ENCODE measurements at regions not wholly inside any gene's neighbourhood (a gene's known extent, or its start where the extent isn't known, plus 50 kb on each side); places are given as distances from the start of the nearest gene placed in this dataset.
A peak's percentile ranks its signal among the peaks of the same experiment; 100 is the strongest.

- ChIA-PET CTCF (interaction anchor here (0.7 to 1.1 kb wide), 2 partner anchors 171 to 235 kb away, joined by 3 read pairs; no protein-coding TSS in a partner anchor), SMC1A (ENCODE audit: uncharacterized antibody, unreplicated experiment) (interaction anchor here (0.7 to 2.4 kb wide), 10 partner anchors 9 to 952 kb away, joined by 3 to 12 read pairs (median 4); no protein-coding TSS in a partner anchor), RAD21 (ENCODE audit: unreplicated experiment) (interaction anchor here (0.6 kb wide), 1 partner anchor 15 kb away, joined by 4 read pairs; no protein-coding TSS in a partner anchor), POLR2A (interaction anchor here (0.6 kb wide), 1 partner anchor 201 kb away, joined by 3 read pairs; no protein-coding TSS in a partner anchor)
- FAIRE-seq (peak; percentile 23), ATAC-seq (no peak), DNase-seq (ENCODE audit: low read depth, low spot score) (no peak)
- no peak for TF ChIP-seq PAX8 (IDR thresholded peaks at IDR 0.05)
- TF ChIP-seq CBX5 (IDR thresholded peaks at IDR 0.05; ENCODE audit: low read depth): no peak
- no peak for TF ChIP-seq CTCF (IDR thresholded peaks at IDR 0.05 in 2 of 3, conservative IDR thresholded peaks at IDR 0.05 in 1 of 3; ENCODE audit: control insufficient read depth in 2 of 3, extremely low read depth in 1 of 3, insufficient read depth in 1 of 3, low read depth in 3 of 3, low read length in 3 of 3)
- no peak for TF ChIP-seq NFYA (IDR thresholded peaks at IDR 0.05; ENCODE audit: borderline replicate concordance, low read depth, low read length)
- TF ChIP-seq CHD2 (IDR thresholded peaks at IDR 0.05; ENCODE audit: borderline replicate concordance, low read depth, low read length): no peak
- no peak for TF ChIP-seq ELK1 (IDR thresholded peaks at IDR 0.05; ENCODE audit: low read depth, low read length)
- no peak for TF ChIP-seq BCLAF1 (IDR thresholded peaks at IDR 0.05)
- no peak for TF ChIP-seq YBX1 (IDR thresholded peaks at IDR 0.05)
- Histone ChIP-seq H3K9me3 (replicated peaks; ENCODE audit: control insufficient read depth, insufficient read depth, low read length) (no peaks in the 10 kb centered on the region; the same call in 2 of the 3 replicates), H3K4me2 (ENCODE audit: control insufficient read depth, insufficient read depth) (peak overlapping the region; percentile 21; the same call in 1 of the 2 replicates), H3K27ac (ENCODE audit: control insufficient read depth, insufficient read depth) (no peak overlapping the region), H3K4me1 (ENCODE audit: control insufficient read depth, insufficient read depth, low read length) (peaks cover 17% of the 10 kb centered on the region), H4K20me1 (ENCODE audit: control insufficient read depth, insufficient read depth) (no peaks in the 10 kb centered on the region), H3K27me3 (replicated peaks in 1 of 2; ENCODE audit: control insufficient read depth in 2 of 2, insufficient read depth in 2 of 2, low read length in 1 of 2) (no peaks in the 10 kb centered on the region; a peak in 1 of 4 replicates), H3K79me2 (ENCODE audit: control insufficient read depth, insufficient read depth, low read length) (no peaks in the 10 kb centered on the region), H3K9ac (ENCODE audit: control insufficient read depth, insufficient read depth, low read length) (no peak overlapping the region), H3K36me3 (ENCODE audit: control insufficient read depth in 2 of 2, insufficient read depth in 2 of 2, low read length in 1 of 2) (no peaks in the 10 kb centered on the region), H3K4me3 (no peak overlapping the region), H2AFZ (ENCODE audit: control insufficient read depth, low read depth, low read length) (no peak overlapping the region)
- 44% methylated on average over 2 of the region's 2 CpGs for WGBS (ENCODE audit: insufficient coverage, insufficient replicate concordance, low lambda C conversion rate, missing lambda C conversion rate)
- intact Hi-C loops (cut with micrococcal nuclease; ENCODE audit: unreplicated experiment) (loop anchor here (5.0 kb wide), 1 partner anchor 95 kb away; the partner anchor contains the start of gene DPH5), in situ Hi-C loops (cut with MboI) (no loop called here)
- BruUV-seq (replicated peaks): no TSS peak
Measured at GRCh38 chr1:101121975-101122374, 96.4 kb upstream of the DPH5 start.
